ENCODE measurements at regions not wholly inside any gene's neighbourhood (a gene's known extent, or its start where the extent isn't known, plus 50 kb on each side); places are given as distances from the start of the nearest gene placed in this dataset.

DNA sequence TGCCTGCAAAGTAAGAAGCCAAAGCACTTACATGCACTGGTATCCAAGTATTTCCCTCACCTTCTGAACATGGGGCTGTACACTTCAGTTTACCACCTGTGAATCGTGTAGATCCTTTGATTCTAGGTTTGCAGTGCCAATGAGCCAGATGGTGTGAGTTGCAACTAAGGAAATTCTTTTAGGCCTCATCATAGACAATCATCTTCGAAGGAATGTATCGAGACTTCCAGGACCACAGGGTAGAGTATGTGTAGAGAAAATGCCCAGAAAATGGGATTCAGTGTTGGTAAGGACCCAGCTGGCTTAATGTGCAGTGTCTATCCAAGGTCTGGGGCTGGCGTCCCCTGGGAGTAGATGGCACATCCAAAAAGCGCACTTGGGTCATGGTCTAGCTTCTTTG, 323.2 kb upstream of the TPM1 start:
- Histone ChIP-seq H3K36me3 (ENCODE audit: insufficient read depth, low read depth, low read length) (peaks cover 20% of the 10 kb centered on the region), H3K9me3 (ENCODE audit: insufficient read depth, low read depth, low read length) (no peaks in the 10 kb centered on the region), H3K4me3 (ENCODE audit: low read length) (no peak overlapping the region), H3K27ac (ENCODE audit: low read length) (no peak overlapping the region), H3K27me3 (ENCODE audit: insufficient read depth, low read length) (no peaks in the 10 kb centered on the region), H3K4me1 (ENCODE audit: insufficient read depth, low read length) (no peaks in the 10 kb centered on the region), H3K9ac (ENCODE audit: low read depth, low read length) (no peak overlapping the region)

DNA sequence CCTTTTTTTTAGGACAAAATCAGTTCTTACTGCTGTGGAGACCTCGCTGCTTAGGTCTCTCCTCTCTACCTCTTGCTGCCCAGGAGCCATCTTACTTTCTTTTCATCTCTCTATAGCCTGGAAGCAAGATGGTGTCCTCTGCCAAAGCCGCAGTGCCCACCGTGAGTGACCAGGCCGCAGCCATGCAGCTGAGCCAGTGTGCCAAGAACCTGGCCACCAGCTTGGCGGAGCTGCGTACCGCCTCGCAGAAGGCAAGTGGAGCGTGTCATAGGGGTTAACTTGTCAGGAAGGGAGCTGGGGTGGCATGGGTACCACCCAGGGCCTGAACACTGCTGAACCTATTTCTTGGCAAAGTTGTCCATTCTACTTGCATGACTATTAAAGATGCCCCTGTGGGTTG, 320.3 kb upstream of the TPM1 start:
- no peaks in the 10 kb centered on the region for H3K27me3 ChIP-seq (ENCODE audit: insufficient read depth, low read length)
- no peak overlapping the region for H3K4me3 ChIP-seq (ENCODE audit: low read length)
- peaks cover 27% of the 10 kb centered on the region for H3K36me3 ChIP-seq (ENCODE audit: insufficient read depth, low read depth, low read length)
- H3K9me3 ChIP-seq (ENCODE audit: insufficient read depth, low read depth, low read length) = no peaks in the 10 kb centered on the region
- H3K9ac ChIP-seq (ENCODE audit: low read depth, low read length) = no peak overlapping the region
- H3K4me1 ChIP-seq (ENCODE audit: insufficient read depth, low read length) = no peaks in the 10 kb centered on the region
- no peak overlapping the region for H3K27ac ChIP-seq (ENCODE audit: low read length)

DNA sequence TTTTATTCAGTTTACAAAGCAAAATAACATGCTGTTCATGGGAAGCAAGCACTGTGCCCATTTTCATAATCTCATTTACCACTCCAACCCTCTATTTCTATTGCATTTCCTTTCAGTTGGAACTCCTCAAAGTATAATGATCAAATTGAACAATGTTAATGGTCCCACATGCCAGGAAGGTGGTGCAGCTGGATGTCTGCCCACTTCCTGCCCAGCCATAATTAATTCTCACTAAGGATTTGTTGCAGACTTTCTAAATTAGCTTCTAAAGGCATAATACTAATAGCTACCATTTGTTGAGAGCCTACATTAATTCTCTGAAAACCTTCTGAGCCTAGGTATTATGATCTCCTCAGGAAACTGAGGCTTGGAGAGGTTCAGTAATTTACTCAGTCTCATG, 316.1 kb upstream of the TPM1 start:
- Histone ChIP-seq H3K27ac (ENCODE audit: low read length) (no peak overlapping the region), H3K27me3 (ENCODE audit: insufficient read depth, low read length) (no peaks in the 10 kb centered on the region), H3K4me1 (ENCODE audit: insufficient read depth, low read length) (no peaks in the 10 kb centered on the region), H3K9ac (ENCODE audit: low read depth, low read length) (no peak overlapping the region), H3K36me3 (ENCODE audit: insufficient read depth, low read depth, low read length) (peaks cover 8% of the 10 kb centered on the region), H3K9me3 (ENCODE audit: insufficient read depth, low read depth, low read length) (peaks cover 4% of the 10 kb centered on the region; the same call in 1 of the 2 replicates), H3K4me3 (ENCODE audit: low read length) (no peak overlapping the region)

DNA sequence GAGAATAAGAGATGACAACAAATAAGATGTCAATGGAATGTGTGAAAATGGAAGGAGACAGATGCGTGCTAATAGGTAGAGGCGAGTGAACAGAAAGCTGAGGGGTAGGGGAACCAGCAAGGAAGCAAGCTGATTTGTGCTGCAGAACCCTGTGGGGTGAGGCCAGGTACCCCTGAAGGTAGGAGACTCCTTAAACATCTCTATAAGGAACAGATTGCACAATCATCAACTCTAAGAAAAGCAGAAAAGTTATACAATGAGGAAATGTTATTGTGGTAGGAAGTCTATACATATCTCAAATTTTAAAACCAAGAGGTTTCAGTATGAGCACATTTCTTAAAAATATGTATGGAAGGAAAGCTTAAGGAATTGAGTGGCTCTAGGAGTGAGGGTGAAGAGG, 315.0 kb upstream of the TPM1 start:
- peaks cover 4% of the 10 kb centered on the region; the same call in 1 of the 2 replicates for H3K9me3 ChIP-seq (ENCODE audit: insufficient read depth, low read depth, low read length)
- H3K4me1 ChIP-seq (ENCODE audit: insufficient read depth, low read length) = no peaks in the 10 kb centered on the region
- H3K9ac ChIP-seq (ENCODE audit: low read depth, low read length) = no peak overlapping the region
- peaks cover 8% of the 10 kb centered on the region for H3K36me3 ChIP-seq (ENCODE audit: insufficient read depth, low read depth, low read length)
- H3K27me3 ChIP-seq (ENCODE audit: insufficient read depth, low read length) = no peaks in the 10 kb centered on the region
- no peak overlapping the region for H3K4me3 ChIP-seq (ENCODE audit: low read length)
- H3K27ac ChIP-seq (ENCODE audit: low read length) = no peak overlapping the region

DNA sequence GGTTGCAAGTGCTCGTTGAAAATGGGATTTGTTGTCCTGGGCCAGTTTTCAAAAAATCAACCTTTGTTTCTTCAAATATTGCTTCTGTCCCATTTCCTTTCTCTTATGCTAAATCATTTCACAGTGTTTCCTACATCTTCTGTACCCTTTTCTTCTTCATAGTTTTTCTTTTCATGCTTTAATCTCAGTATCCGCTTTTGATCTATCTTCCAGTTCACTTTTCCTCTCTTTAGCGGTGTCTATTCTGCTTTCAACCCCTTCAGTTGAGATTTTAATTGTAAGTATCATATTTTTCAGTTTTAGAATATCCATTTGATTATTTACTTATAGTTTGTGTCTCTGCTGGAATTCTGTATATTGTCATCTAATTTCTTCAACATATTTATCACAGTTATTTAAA, 311.7 kb upstream of the TPM1 start:
- Histone ChIP-seq H3K4me3 (ENCODE audit: low read length) (no peak overlapping the region), H3K27ac (ENCODE audit: low read length) (no peak overlapping the region), H3K27me3 (ENCODE audit: insufficient read depth, low read length) (no peaks in the 10 kb centered on the region)

DNA sequence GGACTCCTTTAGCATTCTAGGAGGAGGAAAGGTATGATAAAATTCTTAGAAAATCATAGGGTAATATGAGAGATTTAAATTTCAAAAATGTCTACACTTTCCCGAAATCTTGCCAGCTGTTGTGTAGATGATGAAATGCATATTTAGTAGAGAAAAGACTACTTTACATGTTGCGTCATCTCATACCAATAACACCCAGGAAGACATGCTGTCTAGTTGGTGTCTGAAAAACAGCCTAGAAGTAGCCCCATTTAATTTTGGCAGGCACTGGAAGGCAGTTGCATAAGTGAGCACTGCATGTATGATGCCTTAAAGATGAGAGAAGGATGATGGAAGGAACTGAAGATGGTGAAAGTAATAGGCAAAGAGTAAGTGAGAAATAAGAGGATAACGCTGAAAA, 310.5 kb upstream of the TPM1 start:
- Histone ChIP-seq H3K9ac (ENCODE audit: low read depth, low read length) (no peak overlapping the region), H3K4me3 (ENCODE audit: low read length) (no peak overlapping the region), H3K27me3 (ENCODE audit: insufficient read depth, low read length) (no peaks in the 10 kb centered on the region), H3K27ac (ENCODE audit: low read length) (no peak overlapping the region), H3K9me3 (ENCODE audit: insufficient read depth, low read depth, low read length) (peaks cover 4% of the 10 kb centered on the region; the same call in 1 of the 2 replicates), H3K36me3 (ENCODE audit: insufficient read depth, low read depth, low read length) (no peaks in the 10 kb centered on the region; the same call in 1 of the 2 replicates), H3K4me1 (ENCODE audit: insufficient read depth, low read length) (peaks cover 5% of the 10 kb centered on the region; the same call in 1 of the 2 replicates)

More for the DNA sequence above, 311.7 kb upstream of the TPM1 start:
- peaks cover 4% of the 10 kb centered on the region; the same call in 1 of the 2 replicates for H3K9me3 ChIP-seq (ENCODE audit: insufficient read depth, low read depth, low read length)
- no peak overlapping the region for H3K9ac ChIP-seq (ENCODE audit: low read depth, low read length)
- peaks cover 5% of the 10 kb centered on the region; the same call in 1 of the 2 replicates for H3K4me1 ChIP-seq (ENCODE audit: insufficient read depth, low read length)
- H3K36me3 ChIP-seq (ENCODE audit: insufficient read depth, low read depth, low read length) = peaks cover under 1% of the 10 kb centered on the region; the same call in 1 of the 2 replicates

DNA sequence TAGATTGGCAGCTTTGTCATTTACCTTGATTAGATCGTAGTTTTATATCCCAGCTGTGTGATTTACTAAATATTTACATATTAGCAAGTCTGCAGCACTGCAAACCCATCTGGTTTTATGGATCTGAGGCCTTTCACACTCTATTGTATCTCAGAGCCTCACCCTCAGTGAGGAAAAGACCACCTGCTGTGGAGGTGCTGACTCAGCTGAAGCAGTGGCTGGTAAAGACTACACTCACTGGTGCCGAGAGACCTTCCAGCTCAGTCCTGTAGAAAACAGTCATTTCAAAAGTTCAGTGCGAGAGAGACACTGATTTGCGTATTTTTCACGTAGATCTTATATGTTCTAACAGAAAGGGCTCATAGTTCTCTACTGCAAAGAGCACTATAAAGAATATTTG, 307.8 kb upstream of the TPM1 start:
- peak overlapping the region; percentile 5; the same call in 1 of the 2 replicates for H3K9ac ChIP-seq (ENCODE audit: low read depth, low read length)
- no peaks in the 10 kb centered on the region; the same call in 1 of the 2 replicates for H3K36me3 ChIP-seq (ENCODE audit: insufficient read depth, low read depth, low read length)
- no peak overlapping the region for H3K27ac ChIP-seq (ENCODE audit: low read length)
- H3K4me3 ChIP-seq (ENCODE audit: low read length) = no peak overlapping the region
- no peaks in the 10 kb centered on the region for H3K27me3 ChIP-seq (ENCODE audit: insufficient read depth, low read length)
- H3K4me1 ChIP-seq (ENCODE audit: insufficient read depth, low read length) = peaks cover 5% of the 10 kb centered on the region; the same call in 1 of the 2 replicates
- H3K9me3 ChIP-seq (ENCODE audit: insufficient read depth, low read depth, low read length) = peaks cover 4% of the 10 kb centered on the region; the same call in 1 of the 2 replicates

DNA sequence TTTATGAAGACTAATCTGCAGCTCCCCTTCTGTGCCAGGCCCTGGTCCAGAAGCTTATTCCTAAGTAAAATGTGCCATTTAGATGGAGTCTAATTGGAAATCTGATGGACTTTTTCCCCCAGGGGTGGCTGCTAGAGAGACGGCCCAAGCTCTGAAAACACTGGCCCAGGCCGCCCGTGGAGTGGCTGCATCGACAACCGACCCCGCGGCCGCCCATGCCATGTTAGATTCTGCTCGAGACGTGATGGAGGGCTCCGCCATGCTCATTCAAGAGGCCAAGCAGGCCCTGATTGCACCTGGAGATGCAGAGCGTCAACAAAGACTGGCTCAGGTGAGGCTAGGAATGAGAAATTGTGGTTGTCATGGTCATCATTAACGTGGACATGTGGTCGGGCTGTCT, 305.8 kb upstream of the TPM1 start:
- Histone ChIP-seq H3K9me3 (ENCODE audit: insufficient read depth, low read depth, low read length) (no peaks in the 10 kb centered on the region), H3K4me1 (ENCODE audit: insufficient read depth, low read length) (peaks cover 5% of the 10 kb centered on the region; the same call in 1 of the 2 replicates), H3K27ac (ENCODE audit: low read length) (no peak overlapping the region), H3K27me3 (ENCODE audit: insufficient read depth, low read length) (no peaks in the 10 kb centered on the region), H3K9ac (ENCODE audit: low read depth, low read length) (no peak overlapping the region), H3K4me3 (ENCODE audit: low read length) (no peak overlapping the region), H3K36me3 (ENCODE audit: insufficient read depth, low read depth, low read length) (no peaks in the 10 kb centered on the region; the same call in 1 of the 2 replicates)

DNA sequence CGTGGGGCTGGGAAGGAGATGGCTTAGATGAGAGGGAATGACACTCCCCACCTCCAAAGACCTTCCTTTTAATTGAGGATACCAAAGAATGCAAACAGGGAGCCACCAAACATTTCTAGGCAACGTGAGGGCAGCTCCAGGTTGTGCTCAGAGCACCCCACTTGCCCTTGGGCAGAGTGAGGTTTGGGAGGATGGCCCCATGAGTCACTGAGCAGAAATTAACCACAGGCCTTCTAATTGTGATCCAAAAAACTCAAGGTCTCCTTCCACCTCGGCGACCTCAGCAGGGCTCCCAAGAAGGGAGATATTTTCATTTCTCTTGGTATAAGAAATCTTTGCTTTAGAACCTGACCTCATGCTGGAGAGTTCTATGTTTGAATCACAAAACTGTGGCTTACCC, 305.0 kb upstream of the TPM1 start:
- H3K9me3 ChIP-seq (ENCODE audit: insufficient read depth, low read depth, low read length) = no peaks in the 10 kb centered on the region

DNA sequence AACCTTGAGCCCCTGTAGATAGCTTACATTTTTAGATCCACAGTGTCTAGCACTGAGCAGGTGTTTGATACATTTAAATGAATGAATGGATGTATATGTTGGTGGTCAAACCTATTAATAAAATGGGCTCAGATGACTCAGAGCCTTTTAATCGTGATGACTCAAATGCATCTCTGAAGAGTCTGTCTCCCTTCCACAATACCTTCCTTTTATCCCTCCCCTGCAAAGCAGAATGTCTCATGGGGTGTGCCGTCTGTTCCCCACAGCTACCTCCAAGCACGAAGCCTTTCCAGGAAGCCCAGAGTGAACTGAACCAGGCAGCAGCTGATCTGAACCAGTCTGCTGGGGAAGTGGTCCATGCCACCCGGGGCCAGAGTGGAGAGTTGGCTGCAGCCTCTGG, 303.5 kb upstream of the TPM1 start:
- Histone ChIP-seq H3K4me1 (ENCODE audit: insufficient read depth, low read length) (peaks cover 12% of the 10 kb centered on the region; the same call in 1 of the 2 replicates), H3K27me3 (ENCODE audit: insufficient read depth, low read length) (no peaks in the 10 kb centered on the region), H3K9ac (ENCODE audit: low read depth, low read length) (no peak overlapping the region), H3K4me3 (ENCODE audit: low read length) (no peak overlapping the region), H3K36me3 (ENCODE audit: insufficient read depth, low read depth, low read length) (no peaks in the 10 kb centered on the region; the same call in 1 of the 2 replicates), H3K27ac (ENCODE audit: low read length) (no peak overlapping the region), H3K9me3 (ENCODE audit: insufficient read depth, low read depth, low read length) (no peaks in the 10 kb centered on the region)

More for the DNA sequence above, 305.0 kb upstream of the TPM1 start:
- no peaks in the 10 kb centered on the region; the same call in 1 of the 2 replicates for H3K36me3 ChIP-seq (ENCODE audit: insufficient read depth, low read depth, low read length)
- peaks cover 9% of the 10 kb centered on the region; the same call in 1 of the 2 replicates for H3K4me1 ChIP-seq (ENCODE audit: insufficient read depth, low read length)
- no peak overlapping the region for H3K9ac ChIP-seq (ENCODE audit: low read depth, low read length)
- no peak overlapping the region for H3K27ac ChIP-seq (ENCODE audit: low read length)
- H3K4me3 ChIP-seq (ENCODE audit: low read length) = no peak overlapping the region
- no peaks in the 10 kb centered on the region for H3K27me3 ChIP-seq (ENCODE audit: insufficient read depth, low read length)

DNA sequence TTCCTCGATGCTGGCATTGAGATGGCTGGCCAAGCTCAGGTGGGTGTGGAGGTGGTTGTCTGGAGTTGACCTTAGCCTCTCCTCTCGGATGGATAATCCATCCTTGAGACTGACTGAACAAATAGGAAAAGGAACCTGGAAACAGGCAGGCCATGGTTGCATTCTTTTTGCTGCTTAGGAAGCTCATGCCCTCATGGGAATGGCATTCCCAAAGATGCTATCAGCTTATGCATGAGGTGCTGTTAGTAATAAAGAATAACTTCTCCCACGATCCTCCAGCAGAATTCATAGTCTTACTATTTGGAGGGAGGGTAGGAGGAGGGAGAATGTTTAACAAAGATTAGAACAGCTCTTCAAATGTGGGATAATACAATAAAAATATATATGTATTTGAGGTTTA, 303.0 kb upstream of the TPM1 start:
- Histone ChIP-seq H3K9ac (ENCODE audit: low read depth, low read length) (no peak overlapping the region), H3K27me3 (ENCODE audit: insufficient read depth, low read length) (no peaks in the 10 kb centered on the region), H3K4me3 (ENCODE audit: low read length) (no peak overlapping the region), H3K27ac (ENCODE audit: low read length) (no peak overlapping the region), H3K4me1 (ENCODE audit: insufficient read depth, low read length) (peaks cover 10% of the 10 kb centered on the region; the same call in 1 of the 2 replicates), H3K36me3 (ENCODE audit: insufficient read depth, low read depth, low read length) (no peaks in the 10 kb centered on the region; the same call in 1 of the 2 replicates), H3K9me3 (ENCODE audit: insufficient read depth, low read depth, low read length) (no peaks in the 10 kb centered on the region)

DNA sequence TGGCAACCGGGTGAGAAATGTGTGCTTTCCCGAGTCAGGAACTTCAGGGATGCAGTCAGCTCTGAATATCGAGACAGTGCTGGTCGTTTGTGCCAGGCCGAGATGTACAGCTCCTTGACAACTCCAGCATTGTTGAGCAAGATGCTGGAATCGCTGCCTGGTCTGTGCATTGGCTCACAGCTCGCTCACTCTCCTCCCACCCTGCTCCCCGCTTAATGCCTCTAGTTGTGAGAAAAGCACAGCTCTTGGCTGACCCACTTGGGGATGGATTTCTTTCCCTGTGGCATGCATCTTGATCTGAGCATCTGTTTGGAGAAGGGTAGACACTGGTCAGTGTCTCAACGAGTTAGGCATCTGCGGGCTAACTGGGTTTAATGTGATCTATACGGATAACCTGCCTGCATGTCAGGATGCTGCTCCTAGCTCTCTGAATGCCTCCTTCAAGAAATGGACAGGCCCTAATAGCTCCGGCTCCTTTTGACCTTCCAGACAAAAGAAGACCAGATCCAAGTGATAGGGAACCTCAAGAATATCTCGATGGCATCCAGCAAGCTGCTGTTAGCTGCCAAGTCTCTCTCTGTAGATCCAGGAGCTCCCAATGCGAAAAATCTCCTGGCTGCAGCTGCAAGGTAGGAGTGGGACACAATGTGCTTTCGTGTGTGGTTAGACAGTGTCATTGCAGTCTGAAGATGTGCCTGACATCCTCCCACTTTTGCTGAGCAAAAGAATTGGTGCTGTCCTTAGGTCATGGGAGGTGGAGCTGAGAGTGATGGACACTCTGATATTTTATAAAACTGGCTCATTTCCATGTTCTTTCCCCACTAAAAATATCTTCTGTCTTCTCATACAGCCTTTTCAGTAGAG, 302.2 kb upstream of the TPM1 start:
- no peaks in the 10 kb centered on the region; the same call in 1 of the 2 replicates for H3K36me3 ChIP-seq (ENCODE audit: insufficient read depth, low read depth, low read length)
- no peaks in the 10 kb centered on the region for H3K9me3 ChIP-seq (ENCODE audit: insufficient read depth, low read depth, low read length)
- H3K4me3 ChIP-seq (ENCODE audit: low read length) = no peak overlapping the region
- H3K9ac ChIP-seq (ENCODE audit: low read depth, low read length) = no peak overlapping the region
- H3K27ac ChIP-seq (ENCODE audit: low read length) = no peak overlapping the region
- H3K27me3 ChIP-seq (ENCODE audit: insufficient read depth, low read length) = no peaks in the 10 kb centered on the region
- H3K4me1 ChIP-seq (ENCODE audit: insufficient read depth, low read length) = peaks cover 8% of the 10 kb centered on the region; the same call in 1 of the 2 replicates

Data from iPS-20b (cell line).